ENCODE measurements at regions not wholly inside any gene's neighbourhood (a gene's known extent, or its start where the extent isn't known, plus 50 kb on each side); places are given as distances from the start of the nearest gene placed in this dataset.

DNA sequence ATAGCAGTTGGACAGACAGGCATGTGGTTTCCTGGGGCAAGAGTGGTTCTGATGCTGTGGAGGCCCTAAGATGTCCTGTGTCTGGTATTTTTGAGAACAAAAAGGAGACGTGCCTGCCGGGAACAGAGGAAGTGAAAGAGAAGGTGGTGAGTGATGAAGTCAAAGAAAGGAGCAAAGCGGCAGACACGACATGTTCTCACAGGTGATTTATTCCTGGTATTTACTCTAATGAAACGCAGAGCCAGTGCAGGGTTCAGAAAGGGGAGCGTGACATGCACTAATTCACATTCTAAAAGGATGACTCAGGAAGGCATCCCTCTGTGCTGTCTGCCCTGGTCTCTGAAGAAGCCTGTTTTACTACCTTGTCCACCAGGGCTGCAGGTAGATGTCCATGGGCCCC, 211.0 kb downstream of the KCNE4 start:
- TF ChIP-seq, protein P1, sequence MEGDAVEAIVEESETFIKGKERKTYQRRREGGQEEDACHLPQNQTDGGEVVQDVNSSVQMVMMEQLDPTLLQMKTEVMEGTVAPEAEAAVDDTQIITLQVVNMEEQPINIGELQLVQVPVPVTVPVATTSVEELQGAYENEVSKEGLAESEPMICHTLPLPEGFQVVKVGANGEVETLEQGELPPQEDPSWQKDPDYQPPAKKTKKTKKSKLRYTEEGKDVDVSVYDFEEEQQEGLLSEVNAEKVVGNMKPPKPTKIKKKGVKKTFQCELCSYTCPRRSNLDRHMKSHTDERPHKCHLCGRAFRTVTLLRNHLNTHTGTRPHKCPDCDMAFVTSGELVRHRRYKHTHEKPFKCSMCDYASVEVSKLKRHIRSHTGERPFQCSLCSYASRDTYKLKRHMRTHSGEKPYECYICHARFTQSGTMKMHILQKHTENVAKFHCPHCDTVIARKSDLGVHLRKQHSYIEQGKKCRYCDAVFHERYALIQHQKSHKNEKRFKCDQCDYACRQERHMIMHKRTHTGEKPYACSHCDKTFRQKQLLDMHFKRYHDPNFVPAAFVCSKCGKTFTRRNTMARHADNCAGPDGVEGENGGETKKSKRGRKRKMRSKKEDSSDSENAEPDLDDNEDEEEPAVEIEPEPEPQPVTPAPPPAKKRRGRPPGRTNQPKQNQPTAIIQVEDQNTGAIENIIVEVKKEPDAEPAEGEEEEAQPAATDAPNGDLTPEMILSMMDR (conservative IDR thresholded peaks at IDR 0.05; ENCODE audit: low read depth, low read length), result no peak
- H3K4me3 ChIP-seq (ENCODE audit: low read depth, low read length), result no peak overlapping the region
- DNase-seq (ENCODE audit: low read depth), result peak; percentile 54

DNA sequence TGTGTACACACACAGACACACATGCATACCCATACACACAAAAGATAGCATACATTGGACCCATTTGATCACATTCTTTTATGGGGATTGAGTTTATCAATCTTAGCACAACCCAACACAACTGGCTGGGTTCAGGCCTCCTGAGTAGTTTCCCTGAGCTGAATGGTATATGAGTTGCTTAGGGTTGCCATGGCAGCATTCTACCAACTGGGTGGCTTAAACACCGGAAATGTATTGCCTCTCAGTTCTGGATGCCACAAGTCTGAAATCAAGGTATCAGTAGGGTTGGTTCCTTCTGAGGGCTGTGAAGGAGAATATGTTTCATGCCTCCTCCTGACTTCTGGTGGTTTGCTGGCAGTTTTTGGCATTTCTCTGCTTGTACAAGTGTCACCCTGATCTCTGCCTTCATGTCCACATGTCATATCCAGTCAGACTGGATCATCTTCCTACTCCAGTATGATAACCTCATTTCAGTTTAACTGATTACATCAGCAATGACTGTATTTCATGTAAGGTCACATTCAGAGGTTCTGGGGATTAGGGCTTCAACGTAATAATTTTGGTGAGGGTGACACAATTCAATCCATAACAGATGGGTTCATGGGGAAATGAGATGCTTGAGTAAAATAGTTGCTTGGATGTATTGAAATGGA, 212.7 kb downstream of the KCNE4 start:
- no peak overlapping the region for H3K4me3 ChIP-seq (ENCODE audit: low read depth, low read length)
- TF ChIP-seq, protein P1 (conservative IDR thresholded peaks at IDR 0.05; ENCODE audit: low read depth, low read length), result no peak
- no peak for DNase-seq (ENCODE audit: low read depth)

DNA sequence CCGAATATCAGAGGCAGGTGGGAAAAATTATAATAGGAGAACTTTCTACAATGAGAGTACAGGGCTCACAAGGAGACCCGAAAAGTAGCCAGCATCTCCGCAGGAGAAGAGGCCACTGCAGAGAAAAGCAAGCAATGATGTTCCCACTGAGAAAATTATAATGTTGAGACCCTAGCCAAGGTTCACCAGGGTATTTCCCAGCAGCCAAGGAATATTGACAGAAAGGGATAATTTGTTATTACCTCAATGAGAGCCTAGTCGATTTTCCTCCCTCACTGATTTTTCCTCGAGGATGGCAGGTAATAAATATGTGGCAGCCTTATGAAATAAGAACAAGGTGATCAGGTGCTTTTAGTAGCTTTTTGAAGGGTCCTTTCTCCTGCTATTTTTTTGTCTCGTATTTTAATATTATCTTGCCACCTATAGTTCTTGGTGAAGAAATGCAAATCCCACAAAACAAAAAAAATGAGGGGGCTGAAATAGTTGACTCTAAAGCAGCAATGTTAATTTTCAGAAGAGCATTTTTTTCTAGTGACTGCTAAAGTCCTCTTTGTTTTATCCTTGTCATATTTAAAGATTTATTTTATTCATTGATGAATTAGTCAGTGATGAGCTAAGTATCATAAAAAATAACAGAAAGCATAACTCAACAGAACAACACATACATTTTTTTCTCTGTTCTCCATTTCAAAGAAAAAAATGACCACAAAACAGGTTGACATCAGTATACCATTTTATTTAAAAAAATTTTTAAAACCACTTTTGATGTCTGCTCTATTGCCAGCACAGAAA, 215.4 kb downstream of the KCNE4 start:
- TF ChIP-seq, protein P1 (conservative IDR thresholded peaks at IDR 0.05; ENCODE audit: low read depth, low read length), result no peak
- DNase-seq (ENCODE audit: low read depth), result no peak

DNA sequence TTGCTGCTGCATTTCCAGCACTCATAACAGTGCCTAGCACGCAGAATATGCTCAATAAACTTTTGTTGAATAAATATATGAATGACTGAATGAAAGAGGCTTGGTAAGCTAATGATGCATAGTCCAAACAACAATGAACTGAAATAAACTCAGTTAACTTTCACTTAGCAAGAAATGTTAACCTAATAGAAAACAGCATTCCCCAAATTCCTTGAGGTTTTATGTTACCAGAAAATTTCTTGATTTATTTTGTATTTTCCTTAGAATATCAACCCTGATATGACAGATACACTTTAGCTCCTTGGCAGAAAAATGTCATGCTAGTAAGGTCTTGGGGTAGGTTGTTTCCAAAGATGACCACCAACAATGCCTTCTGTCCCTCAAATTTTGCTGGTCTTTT, 217.4 kb downstream of the KCNE4 start:
- TF ChIP-seq, protein P1 (conservative IDR thresholded peaks at IDR 0.05; ENCODE audit: low read depth, low read length), result no peak
- DNase-seq (ENCODE audit: low read depth), result no peak
- H3K4me3 ChIP-seq (ENCODE audit: low read depth, low read length), result no peak overlapping the region

More for the DNA sequence above, 215.4 kb downstream of the KCNE4 start:
- H3K4me3 ChIP-seq (ENCODE audit: low read depth, low read length), result no peak overlapping the region

DNA sequence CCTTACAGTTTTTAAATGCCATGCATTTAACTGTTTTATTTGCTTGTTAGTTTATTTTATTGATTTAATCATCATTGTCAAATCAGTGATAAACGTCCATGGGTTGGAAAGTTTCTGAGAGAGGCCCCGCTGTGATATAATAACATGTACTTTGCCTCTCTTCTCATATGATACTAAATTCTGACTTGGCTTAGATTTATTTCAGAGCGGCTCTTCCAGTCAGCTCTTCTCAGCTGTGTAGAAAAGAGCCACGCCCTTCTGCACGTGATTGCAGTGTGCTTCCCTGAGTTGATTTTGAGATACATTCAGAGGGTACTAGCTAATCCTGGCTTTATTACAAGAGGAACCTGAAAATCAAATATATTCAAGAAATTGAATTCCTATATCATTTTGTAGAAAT, 218.6 kb downstream of the KCNE4 start:
- DNase-seq (ENCODE audit: low read depth), result no peak
- H3K4me3 ChIP-seq (ENCODE audit: low read depth, low read length), result no peak overlapping the region
- TF ChIP-seq, protein P1 (conservative IDR thresholded peaks at IDR 0.05; ENCODE audit: low read depth, low read length), result no peak

DNA sequence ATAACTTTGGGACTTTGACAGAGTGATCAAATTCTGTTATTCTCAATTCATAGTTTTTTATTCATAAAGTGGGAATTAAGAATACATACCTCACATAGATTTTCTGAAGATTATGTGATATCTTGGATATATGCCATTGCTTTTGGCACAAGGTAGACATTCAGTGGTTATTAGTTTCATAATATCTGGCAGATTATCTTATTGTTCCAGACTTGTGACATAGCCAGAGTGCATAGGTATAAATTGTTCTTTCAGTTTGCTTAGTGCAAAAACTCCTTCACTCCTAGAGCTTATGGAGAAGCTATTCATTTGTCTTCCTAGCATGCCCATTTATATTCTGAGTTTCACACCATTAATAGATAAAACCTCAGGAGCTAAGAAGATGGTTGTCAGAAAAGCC, 222.0 kb downstream of the KCNE4 start:
- TF ChIP-seq, protein P1 (conservative IDR thresholded peaks at IDR 0.05; ENCODE audit: low read depth, low read length), result no peak

More for the DNA sequence above, 222.0 kb downstream of the KCNE4 start:
- no peak for DNase-seq (ENCODE audit: low read depth)
- H3K4me3 ChIP-seq (ENCODE audit: low read depth, low read length), result no peak overlapping the region
